WTC11 (cell line): ENCODE measurements at regions not wholly inside any gene's neighbourhood (a gene's known extent, or its start where the extent isn't known, plus 50 kb on each side); places are given as distances from the start of the nearest gene placed in this dataset.

Source experiments
- ATAC-seq: fragments of 200-7000 bp; cut with Tn5 transposase; 2 replicates; pipeline ENCODE4 v1.10.0; 2021; ENCODE audit warnings: mild to moderate bottlenecking, moderate library complexity
- CTCF ChIA-PET: fragments of 300-600 bp; sonication (Branson Sonifier 250); formaldehyde crosslinking; loops from one replicate; lab custom pipeline; 2021; ENCODE audit warnings: antibody characterized with exemption; lab: Charles Lee
- POLR2A ChIA-PET: fragments of 350-600 bp; sonication (Branson Sonifier 250); formaldehyde crosslinking; loops from one replicate; lab custom pipeline; 2021; ENCODE audit warnings: antibody characterized with exemption; lab: Charles Lee
- DNase-seq: peaks from one replicate; pipeline ENCODE4 v3.0.0; 2021; ENCODE audit warnings: low spot score
- H3K27ac Mint-ChIP-seq: 2 replicates; pipeline ENCODE4 v1.8.0; 2021; ENCODE audit warnings: mixed read lengths
- H3K27me3 Mint-ChIP-seq: 2 replicates; pipeline ENCODE4 v1.8.0; 2021; ENCODE audit warnings: low read depth, mild to moderate bottlenecking, moderate library complexity, mixed read lengths
- H3K36me3 Mint-ChIP-seq: 2 replicates; pipeline ENCODE4 v1.8.0; 2021; ENCODE audit warnings: mixed read lengths
- H3K4me1 Mint-ChIP-seq: 2 replicates; pipeline ENCODE4 v1.8.0; 2022; ENCODE audit warnings: mixed read lengths
- H3K4me3 Mint-ChIP-seq: 2 replicates; pipeline ENCODE4 v1.8.0; 2021; ENCODE audit warnings: mild to moderate bottlenecking, moderate library complexity, mixed read lengths
- H3K9me3 Mint-ChIP-seq: 2 replicates; pipeline ENCODE4 v1.8.0; 2021; ENCODE audit warnings: mixed read lengths
- ATF2 ChIP-seq: sonication (generic); formaldehyde crosslinking; IDR thresholded peaks from 2 replicates; pipeline ENCODE4 v1.8.1; 2022; ENCODE audit warnings: low read depth, missing genetic modification reagents, borderline replicate concordance
- ATF6 ChIP-seq: sonication (generic); formaldehyde crosslinking; IDR thresholded peaks from 2 replicates; pipeline ENCODE4 v1.8.1; 2023; ENCODE audit warnings: mild to moderate bottlenecking, missing genetic modification reagents
- ELF4 ChIP-seq: sonication (generic); formaldehyde crosslinking; IDR thresholded peaks from 2 replicates; pipeline ENCODE4 v1.8.1; 2022; ENCODE audit warnings: low read depth, mild to moderate bottlenecking, moderate library complexity, missing genetic modification reagents
- ERG ChIP-seq: fragments of 250-450 bp; sonication (Bioruptor Pico); IDR thresholded peaks from 2 replicates; pipeline ENCODE4 v1.8.0; 2021; ENCODE audit warnings: mild to moderate bottlenecking
- ETV6 ChIP-seq: sonication (generic); formaldehyde crosslinking; IDR thresholded peaks from 2 replicates; pipeline ENCODE4 v1.8.1; 2022; ENCODE audit warnings: mild to moderate bottlenecking, missing genetic modification reagents
- FOXP1 ChIP-seq: sonication (generic); formaldehyde crosslinking; IDR thresholded peaks from 2 replicates; pipeline ENCODE4 v1.8.0; 2022; ENCODE audit warnings: missing genetic modification reagents, mild to moderate bottlenecking, moderate library complexity, borderline replicate concordance
- GTF2I ChIP-seq: fragments of 250-450 bp; sonication (Bioruptor Pico); conservative IDR thresholded peaks from 2 replicates; pipeline ENCODE4 v1.4.0; 2021; ENCODE audit warnings: mild to moderate bottlenecking
- HMGA2 ChIP-seq: fragments of 250-450 bp; sonication (Bioruptor Pico); IDR thresholded peaks from 2 replicates; pipeline ENCODE4 v1.4.0; 2021; ENCODE audit warnings: mild to moderate bottlenecking, moderate library complexity
- KAT7 ChIP-seq: sonication (generic); formaldehyde crosslinking; IDR thresholded peaks from 2 replicates; pipeline ENCODE4 v1.8.1; 2023; ENCODE audit warnings: missing genetic modification reagents, mild to moderate bottlenecking, borderline replicate concordance
- MAX ChIP-seq: sonication (generic); formaldehyde crosslinking; IDR thresholded peaks from 2 replicates; pipeline ENCODE4 v1.8.0; 2022; ENCODE audit warnings: mild to moderate bottlenecking, missing genetic modification reagents
- MXD4 ChIP-seq: fragments of 250-450 bp; sonication (Bioruptor Pico); IDR thresholded peaks from 2 replicates; pipeline ENCODE4 v1.8.0; 2021; ENCODE audit warnings: mild to moderate bottlenecking, moderate library complexity, borderline replicate concordance
- NR2C2 ChIP-seq: sonication (generic); formaldehyde crosslinking; IDR thresholded peaks from 2 replicates; pipeline ENCODE4 v1.8.0; 2022; ENCODE audit warnings: mild to moderate bottlenecking, missing genetic modification reagents
- OVOL2 ChIP-seq: fragments of 250-450 bp; sonication (Bioruptor Pico); IDR thresholded peaks from 2 replicates; pipeline ENCODE4 v1.9.0; 2021; ENCODE audit warnings: mild to moderate bottlenecking, borderline replicate concordance
- PRRX2 ChIP-seq: fragments of 250-450 bp; sonication (Bioruptor Pico); IDR thresholded peaks from 2 replicates; pipeline ENCODE4 v1.8.0; 2021; ENCODE audit warnings: mild to moderate bottlenecking
- SOX15 ChIP-seq: fragments of 250-450 bp; sonication (Bioruptor Pico); IDR thresholded peaks from 2 replicates; pipeline ENCODE4 v1.9.0; 2021; ENCODE audit warnings: mild to moderate bottlenecking
- TCF7 ChIP-seq: sonication (generic); formaldehyde crosslinking; IDR thresholded peaks from 2 replicates; pipeline ENCODE4 v1.8.0; 2022; ENCODE audit warnings: mild to moderate bottlenecking, low read depth, missing genetic modification reagents, moderate library complexity
- TEAD1 ChIP-seq: sonication (generic); formaldehyde crosslinking; IDR thresholded peaks from 2 replicates; pipeline ENCODE4 v1.8.0; 2022; ENCODE audit warnings: mild to moderate bottlenecking, missing genetic modification reagents
- USF1 ChIP-seq: sonication (generic); formaldehyde crosslinking; IDR thresholded peaks from 2 replicates; pipeline ENCODE4 v1.8.0; 2022; ENCODE audit warnings: mild to moderate bottlenecking, missing genetic modification reagents
- USF2 ChIP-seq: sonication (generic); formaldehyde crosslinking; IDR thresholded peaks from 2 replicates; pipeline ENCODE4 v1.8.1; 2023; ENCODE audit warnings: mild to moderate bottlenecking, missing genetic modification reagents, moderate library complexity
- ZNF219 ChIP-seq: sonication (generic); formaldehyde crosslinking; IDR thresholded peaks from 2 replicates; pipeline ENCODE4 v1.8.0; 2023; ENCODE audit warnings: missing genetic modification reagents, mild to moderate bottlenecking, borderline replicate concordance
- ZNF281 ChIP-seq: sonication (generic); formaldehyde crosslinking; IDR thresholded peaks from 2 replicates; pipeline ENCODE4 v1.8.0; 2023; ENCODE audit warnings: mild to moderate bottlenecking, missing genetic modification reagents
- ZNF423 ChIP-seq: fragments of 250-450 bp; sonication (Bioruptor Pico); IDR thresholded peaks from 2 replicates; pipeline ENCODE4 v2.1.2; 2022; ENCODE audit warnings: mild to moderate bottlenecking, moderate library complexity
- ZNF532 ChIP-seq: fragments of 250-450 bp; sonication (Bioruptor Pico); IDR thresholded peaks from 2 replicates; pipeline ENCODE4 v1.9.0; 2021; ENCODE audit warnings: mild to moderate bottlenecking, borderline replicate concordance

GRCh38 chr16:10297341-10298006, 88.4 kb upstream of the ATF7IP2 start:
- H3K36me3 Mint-ChIP-seq = peaks cover 21% of the 10 kb centered on the region
- H3K4me1 Mint-ChIP-seq = peaks cover 19% of the 10 kb centered on the region
- ChIA-PET CTCF (no interaction called here), POLR2A (no interaction called here)
- peaks cover 33% of the 10 kb centered on the region for H3K9me3 Mint-ChIP-seq
- TF ChIP-seq MXD4 (CRISPR knock-in tag) = no peak
- no peak for TF ChIP-seq HMGA2 (CRISPR knock-in tag)
- no peak for TF ChIP-seq FOXP1 (CRISPR knock-in tag)
- no peak for TF ChIP-seq GTF2I
- no peak for TF ChIP-seq PRRX2 (CRISPR knock-in tag)
- TF ChIP-seq TEAD1 = no peak
- TF ChIP-seq ZNF423 = no peak
- no peak for TF ChIP-seq ATF2
- TF ChIP-seq OVOL2 (CRISPR knock-in tag) = no peak
- no peak for TF ChIP-seq ZNF532 (CRISPR knock-in tag)
- no peak for TF ChIP-seq ERG
- TF ChIP-seq ATF6 = no peak
- no peak for TF ChIP-seq KAT7 (CRISPR knock-in tag)
- no peak for TF ChIP-seq NR2C2 (CRISPR knock-in tag)
- TF ChIP-seq ETV6 (CRISPR knock-in tag) = no peak
- TF ChIP-seq TCF7 (CRISPR knock-in tag) = no peak
- TF ChIP-seq MAX = no peak
- no peak for TF ChIP-seq SOX15
- H3K27ac Mint-ChIP-seq = no peak overlapping the region
- DNase-seq = no peak
- no peak overlapping the region for H3K4me3 Mint-ChIP-seq
- ATAC-seq = no peak
- H3K27me3 Mint-ChIP-seq = no peaks in the 10 kb centered on the region; the same call in 1 of the 2 replicates

- ChIA-PET CTCF (interaction anchor here (0.6 to 0.7 kb wide), 2 partner anchors 141 to 204 kb away, joined by 3 to 6 read pairs; no protein-coding TSS in a partner anchor), POLR2A (no interaction called here)
- H3K4me1 Mint-ChIP-seq = 0 out of 2 replicates have a peak, but pooled peaks cover 3% of the 10 kb centered on the region
- no peaks in the 10 kb centered on the region for H3K36me3 Mint-ChIP-seq
- peaks cover 12% of the 10 kb centered on the region; the same call in 1 of the 2 replicates for H3K9me3 Mint-ChIP-seq
- H3K4me3 Mint-ChIP-seq = no peak overlapping the region
- DNase-seq (no peak), ATAC-seq (peak; percentile 34; the same call in 1 of the 2 replicates)
- H3K27ac Mint-ChIP-seq = no peak overlapping the region
- H3K27me3 Mint-ChIP-seq = no peaks in the 10 kb centered on the region
- TF ChIP-seq ZNF281 = no peak
- no peak for TF ChIP-seq HMGA2 (CRISPR knock-in tag)
- no peak for TF ChIP-seq USF2
- no peak for TF ChIP-seq ELF4 (CRISPR knock-in tag)
- no peak for TF ChIP-seq USF1 (CRISPR knock-in tag)
- no peak for TF ChIP-seq ZNF219
- no peak for TF ChIP-seq OVOL2 (CRISPR knock-in tag)
These were observed 85.0 kb upstream of the ATF7IP2 start for GRCh38 chr16:10300905-10301304.
